Dedifferentiated amniotic fluid mesenchymal stem cell (primary cell): ENCODE measurements at regions not wholly inside any gene's neighbourhood (a gene's known extent, or its start where the extent isn't known, plus 50 kb on each side); places are given as distances from the start of the nearest gene placed in this dataset.
A peak's percentile ranks its signal among the peaks of the same experiment; 100 is the strongest.

Source experiments
- DNase-seq: peaks from one replicate; pipeline ENCODE4 v3.0.0-alpha.2; 2016; ENCODE audit errors: extremely low spot score

DNA sequence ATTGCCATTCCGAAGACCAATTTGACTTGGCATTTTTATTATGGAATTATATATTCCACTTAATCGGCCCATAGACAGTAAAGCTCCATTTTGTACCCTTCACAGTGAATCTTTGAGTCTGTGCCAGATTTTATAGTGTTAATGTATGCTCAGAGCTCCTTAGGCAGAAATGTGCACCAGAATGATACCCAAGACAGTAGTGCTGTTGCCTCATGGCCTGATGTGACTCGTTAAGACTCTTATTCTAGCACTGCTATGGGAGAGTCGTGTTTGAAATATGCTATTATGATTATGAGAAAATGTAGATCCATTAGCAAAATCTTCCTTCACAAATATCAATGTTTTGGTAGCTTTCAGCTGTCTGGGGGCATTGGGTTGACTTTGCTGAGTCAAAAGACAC lies 209.8 kb upstream of the RAG2 start:
- DNase-seq: no peak

DNA sequence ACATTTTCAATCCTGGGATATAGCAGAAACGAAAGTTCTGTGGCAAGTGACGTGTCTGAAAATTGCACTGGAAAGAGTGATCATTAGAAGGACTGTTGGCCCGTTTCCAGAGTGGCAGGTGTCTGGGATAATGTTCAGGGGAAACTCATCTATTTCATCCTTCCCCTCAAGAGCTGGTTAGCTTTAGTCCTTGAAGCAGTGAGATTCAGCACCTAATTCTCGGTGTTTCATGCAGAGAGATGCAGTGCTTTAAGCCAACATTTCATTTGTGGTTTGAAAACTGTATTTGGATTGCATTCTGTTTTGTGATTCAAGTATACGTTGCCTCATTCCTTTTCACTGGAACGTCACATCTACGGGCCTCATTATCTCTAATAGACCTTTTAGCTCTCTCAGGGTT lies 205.0 kb upstream of the RAG2 start:
- DNase-seq: no peak

DNA sequence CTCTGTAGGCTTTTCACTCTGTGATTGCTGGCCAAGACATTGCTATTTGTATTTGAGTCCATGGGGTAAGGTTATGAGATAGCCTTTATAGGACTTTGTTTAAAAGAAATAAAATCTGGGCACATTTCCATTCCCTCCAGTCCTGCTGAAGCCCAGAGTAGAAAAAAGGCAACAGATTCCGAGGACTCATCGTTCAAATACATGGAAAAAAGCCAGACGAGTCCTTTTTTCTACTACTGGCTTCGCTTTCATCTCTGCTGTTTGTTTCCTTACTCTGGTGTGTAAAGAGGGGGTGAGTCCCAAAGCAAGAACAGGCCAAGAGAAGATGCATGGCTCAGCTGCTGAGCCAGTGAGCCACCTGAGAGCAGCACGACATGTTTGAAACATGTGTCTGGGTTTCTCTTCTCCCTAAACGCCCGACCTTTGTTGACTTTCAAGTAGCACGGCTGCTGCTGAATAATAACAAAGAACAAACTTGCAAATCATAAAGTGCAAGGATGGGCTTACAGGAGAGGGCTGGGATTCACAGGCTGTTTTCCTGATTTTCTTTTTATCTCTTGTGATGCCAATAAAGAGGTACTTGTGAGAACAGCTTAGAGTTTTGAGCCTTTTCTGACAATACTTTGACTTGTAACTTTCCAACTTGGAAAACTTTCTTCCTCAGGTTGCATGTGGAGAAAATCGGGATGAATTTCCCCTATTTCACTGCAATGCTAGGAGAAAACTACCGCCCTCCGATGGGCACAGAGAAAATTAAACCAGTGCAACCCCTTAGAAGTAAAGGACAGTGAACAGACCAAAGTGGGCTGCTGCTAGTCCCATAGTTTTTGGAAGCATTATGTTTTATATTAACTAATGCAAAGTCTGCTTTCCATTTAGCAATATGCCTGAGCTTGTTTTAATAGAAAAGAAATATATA lies 195.2 kb upstream of the RAG2 start:
- DNase-seq: no peak

DNA sequence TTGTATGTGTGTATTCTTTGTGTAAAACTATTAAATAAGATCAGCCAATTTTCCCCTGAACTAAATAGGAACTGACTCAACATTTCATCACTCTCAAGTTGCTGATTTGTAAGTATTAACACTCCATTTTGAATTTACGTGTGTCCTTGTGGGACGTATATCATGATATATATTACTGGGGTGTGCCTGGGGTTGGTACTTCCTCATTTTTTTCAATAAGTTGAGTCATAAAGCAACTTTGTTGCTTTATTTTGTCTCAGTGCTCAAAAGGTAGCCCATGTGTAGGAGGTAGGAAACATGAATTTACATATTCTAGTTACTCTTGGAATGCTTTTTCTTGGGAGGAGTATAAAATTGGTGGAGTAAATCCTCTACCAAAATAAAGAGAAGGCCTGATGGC lies 193.9 kb upstream of the RAG2 start:
- DNase-seq: no peak

DNA sequence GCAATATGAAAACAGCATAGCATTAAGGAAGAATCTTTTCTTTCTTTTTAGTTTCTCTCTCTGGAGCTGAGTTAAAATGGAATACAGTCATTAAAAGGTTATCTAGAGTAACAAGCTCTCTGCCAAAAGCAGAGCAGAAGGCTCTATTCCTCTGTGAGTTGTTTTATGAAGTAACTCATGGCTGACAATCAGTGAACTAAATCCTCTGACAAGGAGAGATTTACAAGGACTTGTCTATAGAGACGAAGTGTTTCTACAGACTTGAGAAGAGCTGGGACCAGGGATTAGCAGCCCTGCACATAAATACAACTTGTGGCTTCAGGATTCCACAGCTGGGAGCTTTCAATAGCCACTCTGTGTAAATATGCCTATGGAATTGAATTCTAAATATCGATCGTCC lies 192.5 kb upstream of the RAG2 start:
- no peak for DNase-seq

DNA sequence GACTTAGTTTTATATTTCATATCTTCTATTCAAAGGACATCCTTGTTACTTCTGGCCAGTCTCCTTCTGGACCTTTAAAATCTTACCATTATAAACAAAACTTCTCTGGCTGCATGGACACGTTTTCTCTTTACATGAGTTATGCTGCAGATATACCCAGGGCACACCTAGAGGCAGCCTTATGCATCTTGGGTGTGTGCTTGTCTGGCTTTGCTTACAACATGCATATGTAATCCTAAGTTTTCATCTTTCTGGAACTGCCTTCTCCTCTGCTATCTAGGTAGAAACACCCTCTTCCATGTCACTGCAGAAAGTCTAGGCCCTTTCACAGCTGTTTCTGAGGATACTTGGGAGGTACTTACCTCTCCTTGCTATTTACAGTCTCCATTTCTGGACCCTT lies 185.8 kb upstream of the RAG2 start:
- DNase-seq: no peak

DNA sequence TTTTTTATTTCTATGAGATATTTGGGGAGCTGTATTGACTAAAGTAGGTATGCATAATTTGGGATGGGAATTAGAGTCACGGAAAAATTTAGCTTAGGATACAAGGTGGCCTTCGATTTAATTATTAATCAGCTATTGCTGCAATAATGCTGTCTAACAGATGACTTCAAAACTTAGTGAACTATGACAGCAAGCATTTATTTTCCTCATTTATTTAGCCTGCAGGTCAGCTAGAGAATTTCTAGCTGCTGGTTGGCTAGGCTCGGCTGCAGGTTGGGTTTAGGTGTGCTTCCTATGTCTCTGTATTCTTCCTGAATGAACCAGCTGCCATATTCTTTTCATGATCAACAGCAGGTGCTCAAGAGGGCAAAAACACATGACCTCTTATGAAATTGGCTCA lies 181.8 kb upstream of the RAG2 start:
- no peak for DNase-seq

DNA sequence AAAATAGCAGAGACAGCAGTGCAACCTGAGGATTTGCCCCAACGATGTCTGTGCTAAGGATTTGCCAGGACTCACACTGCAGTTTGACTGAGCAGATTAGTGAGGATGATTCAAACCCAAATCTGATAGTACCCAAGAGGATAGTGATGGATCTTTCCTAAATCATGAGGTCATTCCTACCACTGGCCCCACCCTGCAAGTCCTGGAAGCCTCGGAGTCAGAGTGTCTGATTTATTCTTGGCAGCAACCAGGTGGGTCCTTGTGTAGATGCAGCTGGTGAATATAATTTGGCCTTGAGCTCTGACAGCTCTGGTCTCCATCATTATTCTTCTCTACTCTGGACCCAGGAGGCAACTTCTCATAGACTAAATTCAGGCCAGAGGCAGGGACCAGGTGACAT lies 179.3 kb upstream of the RAG2 start:
- no peak for DNase-seq

DNA sequence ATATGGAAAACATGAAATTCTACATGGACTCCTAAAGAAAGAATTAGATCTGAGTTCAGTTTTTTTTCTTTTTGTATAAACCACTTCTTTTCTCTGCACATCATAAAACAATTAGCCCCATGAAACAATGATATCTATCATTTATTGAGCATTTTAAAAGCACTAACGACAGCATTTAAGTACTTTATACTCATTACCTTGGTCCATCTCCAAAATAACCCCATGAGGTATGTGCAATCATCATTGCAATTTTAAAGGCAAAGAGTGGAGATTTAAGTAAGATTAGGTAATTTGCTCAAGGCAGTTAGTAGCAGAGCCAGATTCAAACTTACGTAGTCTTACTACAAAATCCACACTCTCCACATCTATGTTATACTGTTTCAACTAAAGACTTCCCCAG lies 177.7 kb upstream of the RAG2 start:
- DNase-seq: no peak

DNA sequence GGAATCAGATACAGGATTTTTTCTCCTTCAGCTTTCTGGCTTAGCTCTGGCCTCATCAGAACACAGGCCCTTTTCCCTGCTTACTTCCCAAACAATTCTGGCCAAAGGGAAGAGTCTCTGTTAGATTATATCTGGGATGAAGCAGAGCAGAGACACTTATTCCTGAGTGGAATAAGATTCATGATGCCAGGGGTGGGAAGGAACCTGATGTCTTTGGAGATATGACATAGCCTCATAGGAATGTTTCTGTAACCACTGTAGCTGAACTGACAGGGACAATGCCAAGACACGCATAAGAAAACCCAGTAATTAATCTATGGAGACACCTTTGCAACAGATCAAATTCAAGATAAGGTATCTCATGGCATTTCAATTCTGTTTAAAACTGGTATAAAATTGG lies 177.1 kb upstream of the RAG2 start:
- no peak for DNase-seq

DNA sequence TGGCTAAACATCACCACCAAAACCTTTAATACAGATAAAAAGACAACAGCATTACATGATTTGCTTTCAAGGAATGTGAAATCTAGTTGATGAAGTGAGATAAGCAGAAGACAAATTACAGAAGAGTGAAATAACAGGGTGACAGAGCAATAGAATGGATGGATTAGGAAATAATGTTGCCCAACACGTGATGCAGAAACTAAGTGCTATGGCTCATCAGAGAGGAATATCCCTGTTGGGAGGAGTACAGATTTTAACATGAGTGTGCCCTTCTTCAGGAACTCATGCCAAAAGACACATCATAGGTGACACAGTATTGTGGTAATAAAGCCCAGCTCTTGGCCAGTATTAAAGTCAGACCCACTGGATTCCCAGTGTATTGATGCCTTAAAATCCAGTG lies 176.6 kb upstream of the RAG2 start:
- no peak for DNase-seq

DNA sequence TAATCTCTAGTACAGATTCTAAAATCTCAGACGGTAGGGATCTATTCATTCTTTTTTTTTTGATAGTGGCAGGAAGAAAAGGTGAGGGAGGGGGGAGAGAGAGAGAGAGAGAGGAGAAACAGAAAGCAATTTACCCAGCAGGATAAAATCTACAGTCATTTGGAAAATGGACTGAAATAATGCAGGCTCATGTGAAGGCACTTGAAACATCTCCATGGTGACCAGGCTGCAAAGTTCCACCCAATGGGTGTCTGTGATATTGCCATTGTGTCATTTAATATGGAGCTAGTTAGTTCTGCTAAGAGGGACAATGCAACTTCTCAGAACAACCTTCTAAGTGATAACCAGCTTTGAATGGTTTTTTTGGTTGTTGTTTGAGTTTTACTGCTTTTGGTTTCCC lies 165.2 kb upstream of the RAG2 start:
- DNase-seq: no peak

DNA sequence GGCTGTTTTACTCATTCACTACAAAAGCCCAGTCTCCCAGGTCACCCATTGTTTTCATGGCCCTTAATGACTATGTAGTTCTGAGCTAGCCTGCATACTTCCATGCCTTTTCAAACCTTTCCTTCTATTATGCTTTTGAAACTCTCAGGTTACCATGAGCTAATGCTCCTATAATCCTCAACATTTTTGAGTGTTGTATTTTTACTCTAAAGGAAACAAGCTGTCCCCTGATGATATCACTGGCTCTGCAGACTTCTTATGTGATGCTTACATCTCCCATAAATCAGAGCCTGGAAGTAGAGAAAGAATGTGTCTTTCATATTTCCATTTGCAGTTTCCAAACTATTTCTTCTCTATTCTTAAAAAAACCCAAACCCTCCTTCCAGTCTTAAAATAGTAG lies 159.0 kb upstream of the RAG2 start:
- no peak for DNase-seq

DNA sequence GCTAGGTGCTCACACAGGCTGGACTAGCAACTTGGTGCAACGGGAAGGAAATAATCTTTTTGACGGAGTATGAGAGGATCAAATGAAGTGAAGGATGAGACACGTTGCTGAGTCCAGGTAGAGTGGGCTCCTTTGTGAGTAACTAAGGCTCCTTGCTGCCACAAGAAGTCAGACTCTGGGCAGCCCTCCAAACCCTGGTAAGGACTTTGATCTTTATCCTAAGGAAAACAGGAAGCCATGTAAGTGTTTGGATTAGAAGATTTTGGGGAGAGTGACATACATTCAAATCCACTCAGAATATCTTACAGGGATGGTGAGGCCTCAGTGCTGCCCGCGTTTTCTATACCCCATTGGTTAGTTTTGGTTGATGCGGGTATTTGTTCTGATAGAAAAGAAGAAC lies 155.9 kb upstream of the RAG2 start:
- no peak for DNase-seq

DNA sequence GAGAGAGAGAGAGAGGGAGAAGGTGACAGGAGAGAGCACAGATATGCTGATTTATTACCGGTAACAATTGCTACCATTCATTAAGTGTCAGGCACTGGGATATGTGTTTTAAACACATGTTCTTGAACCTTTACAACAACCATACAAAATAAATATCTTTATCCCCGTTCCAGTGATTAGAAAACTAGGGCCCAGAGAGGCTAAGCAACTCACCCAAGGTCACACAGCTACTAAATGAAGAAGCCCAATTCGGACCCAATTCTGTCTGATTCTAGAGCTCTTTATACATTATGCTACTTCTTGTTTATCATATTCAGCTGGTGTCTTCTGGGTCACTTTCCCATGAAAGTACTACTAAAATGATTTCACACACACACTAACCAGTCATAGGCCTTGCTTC lies 154.0 kb upstream of the RAG2 start:
- DNase-seq: no peak

DNA sequence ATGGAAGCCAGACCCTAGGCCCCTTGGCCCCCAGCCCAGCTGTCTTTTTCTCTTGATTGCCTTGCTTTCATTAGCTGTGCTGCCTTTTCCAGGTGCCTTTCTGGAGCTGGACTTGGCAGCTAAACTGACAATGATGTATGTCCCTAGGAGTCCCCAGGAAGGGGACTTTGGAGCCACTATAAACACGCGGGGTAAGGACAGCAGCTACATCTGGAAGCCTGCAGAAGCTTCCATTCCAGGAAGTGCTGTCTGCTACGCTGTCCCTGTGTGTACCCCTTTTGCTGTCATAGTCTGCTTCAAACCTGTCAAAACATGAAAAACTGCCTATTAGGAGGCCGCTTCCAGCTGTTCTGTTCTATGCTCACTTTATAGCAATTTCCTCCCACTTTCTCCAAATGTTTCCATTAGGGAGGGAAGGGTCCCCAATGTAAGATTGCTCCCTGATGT lies 153.3 kb upstream of the RAG2 start:
- DNase-seq: no peak

DNA sequence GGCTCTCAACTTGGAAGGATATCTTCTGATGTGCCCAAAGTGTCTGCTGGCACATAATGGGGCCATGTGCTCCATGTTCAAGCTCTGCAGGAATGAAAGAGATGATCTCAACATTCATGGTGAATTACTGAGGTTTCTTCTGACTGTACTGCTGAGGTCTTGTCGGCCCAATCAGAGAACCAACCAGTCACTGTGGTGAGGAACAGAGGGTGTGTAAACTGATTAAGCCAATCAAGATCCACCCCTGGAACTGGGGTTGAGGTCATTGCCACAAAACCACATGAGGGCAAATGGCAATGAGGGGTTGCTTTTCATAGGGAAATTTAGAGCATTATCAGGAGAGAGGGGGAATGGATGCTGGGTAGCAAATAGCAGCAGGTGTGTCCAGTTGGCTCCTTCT lies 152.3 kb upstream of the RAG2 start:
- DNase-seq: no peak

DNA sequence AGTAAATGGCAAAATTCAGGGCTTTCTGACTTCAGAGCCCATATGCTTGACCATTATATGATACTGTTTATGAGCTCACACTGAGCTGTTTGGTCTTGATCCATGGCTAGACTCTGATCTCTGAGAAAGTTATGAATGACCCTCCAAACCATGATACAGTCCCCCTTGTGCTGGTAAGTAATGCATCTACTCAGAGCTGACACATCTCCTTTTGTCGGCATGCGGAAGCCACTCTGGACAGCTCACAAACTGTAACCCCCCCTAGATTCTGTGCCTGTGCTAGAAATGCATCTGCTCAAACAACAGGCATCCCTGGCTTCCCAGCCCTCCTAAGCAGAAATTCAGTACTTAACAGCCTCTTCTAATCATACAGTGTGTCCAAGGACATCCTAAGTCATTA lies 150.8 kb upstream of the RAG2 start:
- no peak for DNase-seq

DNA sequence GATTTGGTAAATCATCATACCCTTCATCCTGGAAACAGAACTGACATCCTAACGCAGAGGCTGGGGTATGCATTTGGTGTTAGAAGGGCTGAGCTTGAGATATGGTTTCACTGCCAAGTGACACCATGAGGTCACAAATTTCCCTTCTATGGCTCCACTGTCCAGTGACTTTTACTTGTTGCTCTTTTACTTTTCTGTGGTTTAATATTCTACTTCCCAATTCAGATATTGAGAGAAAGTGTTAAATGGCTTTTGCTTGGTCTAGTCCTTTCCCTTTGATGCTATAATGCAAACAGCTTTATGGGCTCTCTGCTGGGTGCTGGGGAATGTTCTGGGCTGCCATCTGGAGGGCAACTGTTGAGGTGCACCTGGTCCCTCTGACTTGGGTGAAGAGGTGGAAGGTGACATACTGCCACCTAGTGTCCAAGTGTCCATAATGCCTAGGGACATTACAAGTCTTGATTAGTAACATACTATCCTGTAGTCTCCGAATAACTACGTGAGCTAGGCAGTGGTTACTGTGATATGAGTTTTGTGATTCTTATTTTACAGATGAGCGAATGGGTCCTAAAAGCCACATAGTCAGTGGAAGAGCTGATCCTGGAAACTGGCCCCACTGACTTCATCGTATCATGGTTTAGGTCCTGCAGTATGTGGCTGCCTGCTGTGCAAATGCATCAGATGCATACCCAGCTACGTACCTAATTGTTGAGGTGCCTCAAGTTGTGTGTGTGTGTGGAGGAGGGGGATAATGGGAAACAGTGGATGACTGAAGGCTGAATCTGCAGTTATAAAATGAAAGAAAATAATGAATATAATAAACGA lies 149.1 kb upstream of the RAG2 start:
- DNase-seq: peak; percentile 82

DNA sequence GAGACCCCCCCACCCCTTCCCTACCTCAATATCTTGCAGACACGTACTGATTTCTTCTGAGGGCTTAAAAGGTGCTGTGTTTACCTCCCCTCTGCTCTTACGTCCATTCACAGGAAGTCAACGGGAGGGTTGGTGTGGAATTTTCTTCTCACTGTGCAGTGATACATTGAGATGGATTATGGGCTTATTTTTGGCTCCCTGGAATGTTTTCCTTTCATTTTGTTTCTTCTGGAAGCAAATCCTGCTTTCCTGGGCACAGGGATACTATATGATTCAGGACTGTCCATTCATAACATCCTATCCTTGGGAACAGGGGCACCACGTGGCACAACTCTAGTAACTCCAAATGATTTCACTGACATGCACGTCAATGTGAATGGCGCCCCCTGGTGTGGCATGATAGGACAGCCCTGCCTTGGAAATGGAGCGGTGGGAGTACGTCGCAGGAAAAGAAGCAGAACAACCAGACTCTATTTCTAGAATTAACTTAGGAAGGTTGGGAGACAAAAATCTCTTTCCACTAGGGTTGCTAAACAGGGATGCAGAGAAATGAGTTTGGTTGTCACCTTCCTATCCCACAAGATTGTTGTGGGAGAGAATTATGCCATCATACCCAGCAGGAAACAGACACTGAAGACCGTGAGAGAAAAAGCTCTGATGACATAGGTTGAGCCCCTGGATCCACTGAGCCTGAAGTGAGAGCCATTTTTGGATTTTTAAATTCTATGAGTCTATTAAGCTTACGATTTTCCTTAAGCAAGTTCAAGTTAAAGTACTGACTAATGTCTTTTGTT lies 146.5 kb upstream of the RAG2 start:
- peak; percentile 31 for DNase-seq

DNA sequence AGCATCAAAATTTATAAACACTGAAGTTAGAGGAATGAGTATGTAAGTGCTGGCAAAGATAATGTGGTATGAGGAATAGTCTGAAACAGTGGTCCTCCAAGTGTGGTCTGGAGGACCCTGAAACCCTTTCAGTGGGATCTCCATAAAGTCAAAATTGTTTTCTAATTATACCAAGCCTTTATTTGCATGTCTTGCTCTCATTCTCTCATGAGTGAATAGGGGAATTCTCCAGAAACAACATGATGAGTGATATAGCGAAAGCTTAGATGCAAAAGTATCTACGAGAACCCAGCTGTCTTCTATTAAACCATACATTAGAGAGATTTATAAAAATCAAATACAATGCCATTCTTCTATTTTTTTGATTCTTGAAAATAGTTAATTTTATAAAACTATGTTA lies 145.0 kb upstream of the RAG2 start:
- no peak for DNase-seq

DNA sequence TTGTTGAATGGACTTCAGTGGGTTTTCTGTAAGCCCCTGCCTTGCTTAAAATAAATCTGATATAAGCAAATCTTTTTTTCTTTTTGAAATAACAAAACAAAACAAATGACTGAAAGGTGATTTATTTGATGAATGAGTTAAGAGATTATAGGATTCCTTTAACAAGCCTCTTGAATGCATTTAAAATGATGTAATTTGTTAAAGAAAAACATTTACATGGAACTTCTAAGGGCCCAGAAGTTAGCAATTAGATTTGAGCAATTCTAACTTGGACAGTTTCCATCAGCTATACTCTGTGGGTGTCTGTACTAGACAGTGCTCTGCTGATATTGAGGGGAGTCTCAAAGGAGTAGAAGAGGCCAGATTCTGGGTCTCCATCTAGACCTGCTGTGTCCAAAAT lies 143.5 kb upstream of the RAG2 start:
- no peak for DNase-seq
